SK-N-MC (cell line): ENCODE measurements at regions not wholly inside any gene's neighbourhood (a gene's known extent, or its start where the extent isn't known, plus 50 kb on each side); places are given as distances from the start of the nearest gene placed in this dataset.

Source experiments
- EZH2 ChIP-seq: fragments of 200-600 bp; sonication (generic); IDR thresholded peaks from one replicate; pipeline ENCODE4 v1.6.1; 2017; ENCODE audit warnings: antibody characterized with exemption
- FOXP2 ChIP-seq: optimal IDR thresholded peaks from 2 replicates; pipeline ENCODE3; 2011; ENCODE audit warnings: mild to moderate bottlenecking, moderate library complexity; ENCODE audit not compliant: insufficient read depth; ENCODE audit errors: extremely low read length, control extremely low read depth
- POLR2AphosphoS5 ChIP-seq: IDR thresholded peaks from 2 replicates; pipeline ENCODE4 v1.6.1; 2012; ENCODE audit warnings: mild to moderate bottlenecking, low read depth, low read length, borderline replicate concordance

DNA sequence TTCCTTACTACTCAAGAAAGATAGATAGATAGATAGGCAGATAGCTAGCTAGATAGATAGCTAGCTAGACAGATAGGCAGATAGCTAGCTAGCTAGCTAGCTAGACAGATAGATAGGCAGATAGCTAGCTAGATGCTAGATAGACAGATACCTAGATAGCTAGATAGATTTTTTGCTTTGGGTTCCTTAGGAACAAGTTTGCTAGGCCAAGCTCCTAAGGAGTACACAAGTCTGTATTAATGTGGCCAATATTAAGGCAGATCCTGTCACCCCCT is 61.7 kb upstream of the VPREB1 start:
- TF ChIP-seq POLR2AphosphoS5 = no peak
- TF ChIP-seq FOXP2 = no peak
- TF ChIP-seq EZH2 = no peak
